ENCODE measurements at regions not wholly inside any gene's neighbourhood (a gene's known extent, or its start where the extent isn't known, plus 50 kb on each side); places are given as distances from the start of the nearest gene placed in this dataset.

DNA sequence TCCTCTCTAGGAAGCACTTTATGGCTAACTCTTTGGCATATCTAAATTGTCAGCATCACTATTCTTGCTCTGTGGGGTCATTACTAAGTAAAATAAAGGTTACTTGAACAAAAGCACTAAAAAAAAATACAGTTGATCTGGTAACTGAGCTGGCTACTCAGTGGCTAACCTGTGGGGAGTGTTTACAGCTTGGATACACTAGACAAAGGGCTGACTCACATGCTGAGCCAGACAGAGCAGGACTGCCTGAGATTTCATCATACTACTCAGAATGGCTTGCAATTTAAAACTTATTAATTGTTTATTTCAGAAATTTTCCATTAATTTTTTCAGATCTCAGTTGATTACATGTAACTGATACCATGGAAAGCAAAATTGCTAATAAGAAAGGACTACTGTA lies 1690.4 kb upstream of the SLC39A10 start:
- H4K20me1 ChIP-seq (ENCODE audit: insufficient read depth, low read length) = no peaks in the 10 kb centered on the region
- no peak for DNase-seq (ENCODE audit: insufficient read length, low spot score, missing footprints)
- no peak overlapping the region for H3K4me3 ChIP-seq (ENCODE audit: insufficient read depth, low read length)
- H3K27ac ChIP-seq (ENCODE audit: low read depth, low read length) = peak overlapping the region; percentile 11
- H3K4me1 ChIP-seq (ENCODE audit: insufficient read depth, low read length) = no peaks in the 10 kb centered on the region
- H2AFZ ChIP-seq (ENCODE audit: low read length) = no peak overlapping the region
- H3K4me2 ChIP-seq (ENCODE audit: insufficient read depth, low read length) = no peak overlapping the region
- no peaks in the 10 kb centered on the region for H3K36me3 ChIP-seq (ENCODE audit: insufficient read depth, low read length)
- TF ChIP-seq, protein P1, sequence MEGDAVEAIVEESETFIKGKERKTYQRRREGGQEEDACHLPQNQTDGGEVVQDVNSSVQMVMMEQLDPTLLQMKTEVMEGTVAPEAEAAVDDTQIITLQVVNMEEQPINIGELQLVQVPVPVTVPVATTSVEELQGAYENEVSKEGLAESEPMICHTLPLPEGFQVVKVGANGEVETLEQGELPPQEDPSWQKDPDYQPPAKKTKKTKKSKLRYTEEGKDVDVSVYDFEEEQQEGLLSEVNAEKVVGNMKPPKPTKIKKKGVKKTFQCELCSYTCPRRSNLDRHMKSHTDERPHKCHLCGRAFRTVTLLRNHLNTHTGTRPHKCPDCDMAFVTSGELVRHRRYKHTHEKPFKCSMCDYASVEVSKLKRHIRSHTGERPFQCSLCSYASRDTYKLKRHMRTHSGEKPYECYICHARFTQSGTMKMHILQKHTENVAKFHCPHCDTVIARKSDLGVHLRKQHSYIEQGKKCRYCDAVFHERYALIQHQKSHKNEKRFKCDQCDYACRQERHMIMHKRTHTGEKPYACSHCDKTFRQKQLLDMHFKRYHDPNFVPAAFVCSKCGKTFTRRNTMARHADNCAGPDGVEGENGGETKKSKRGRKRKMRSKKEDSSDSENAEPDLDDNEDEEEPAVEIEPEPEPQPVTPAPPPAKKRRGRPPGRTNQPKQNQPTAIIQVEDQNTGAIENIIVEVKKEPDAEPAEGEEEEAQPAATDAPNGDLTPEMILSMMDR (IDR thresholded peaks at IDR 0.05; ENCODE audit: extremely low read depth, low read depth, low read length) = no peak
- H3K9me3 ChIP-seq (ENCODE audit: low read depth, low read length) = no peaks in the 10 kb centered on the region
- no peaks in the 10 kb centered on the region for H3K27me3 ChIP-seq (ENCODE audit: insufficient read depth, low read length)
- H3K79me2 ChIP-seq (ENCODE audit: insufficient read depth, low read length) = no peaks in the 10 kb centered on the region

DNA sequence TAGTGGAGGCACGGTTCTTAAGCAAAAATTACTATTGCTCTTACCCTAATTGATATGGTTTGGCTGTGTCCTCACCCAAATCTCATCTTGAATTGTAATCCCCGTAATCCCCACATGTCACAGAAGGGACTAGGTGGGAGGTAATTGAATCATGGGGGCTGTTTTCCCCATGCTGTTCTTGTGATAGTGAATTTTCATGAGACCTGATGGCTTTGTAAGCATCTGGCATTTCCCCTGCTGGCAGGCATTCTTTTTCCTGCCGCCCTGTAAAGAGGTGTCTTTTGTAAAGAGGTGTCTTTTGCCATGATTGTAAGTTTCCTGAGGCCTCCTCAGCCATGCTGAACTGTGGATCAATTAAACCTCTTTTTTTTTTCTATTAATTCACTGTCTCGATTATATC lies 1691.8 kb upstream of the SLC39A10 start:
- H2AFZ ChIP-seq (ENCODE audit: low read length) = no peak overlapping the region
- H3K4me3 ChIP-seq (ENCODE audit: insufficient read depth, low read length) = no peak overlapping the region
- no peaks in the 10 kb centered on the region for H3K9me3 ChIP-seq (ENCODE audit: low read depth, low read length)
- H3K4me1 ChIP-seq (ENCODE audit: insufficient read depth, low read length) = no peaks in the 10 kb centered on the region
- H3K4me2 ChIP-seq (ENCODE audit: insufficient read depth, low read length) = no peak overlapping the region
- H3K36me3 ChIP-seq (ENCODE audit: insufficient read depth, low read length) = no peaks in the 10 kb centered on the region
- no peaks in the 10 kb centered on the region for H3K79me2 ChIP-seq (ENCODE audit: insufficient read depth, low read length)
- H4K20me1 ChIP-seq (ENCODE audit: insufficient read depth, low read length) = no peaks in the 10 kb centered on the region
- DNase-seq (ENCODE audit: insufficient read length, low spot score, missing footprints) = no peak
- TF ChIP-seq, protein P1 (IDR thresholded peaks at IDR 0.05; ENCODE audit: extremely low read depth, low read depth, low read length) = no peak
- H3K27me3 ChIP-seq (ENCODE audit: insufficient read depth, low read length) = no peaks in the 10 kb centered on the region
- no peak overlapping the region for H3K27ac ChIP-seq (ENCODE audit: low read depth, low read length)

DNA sequence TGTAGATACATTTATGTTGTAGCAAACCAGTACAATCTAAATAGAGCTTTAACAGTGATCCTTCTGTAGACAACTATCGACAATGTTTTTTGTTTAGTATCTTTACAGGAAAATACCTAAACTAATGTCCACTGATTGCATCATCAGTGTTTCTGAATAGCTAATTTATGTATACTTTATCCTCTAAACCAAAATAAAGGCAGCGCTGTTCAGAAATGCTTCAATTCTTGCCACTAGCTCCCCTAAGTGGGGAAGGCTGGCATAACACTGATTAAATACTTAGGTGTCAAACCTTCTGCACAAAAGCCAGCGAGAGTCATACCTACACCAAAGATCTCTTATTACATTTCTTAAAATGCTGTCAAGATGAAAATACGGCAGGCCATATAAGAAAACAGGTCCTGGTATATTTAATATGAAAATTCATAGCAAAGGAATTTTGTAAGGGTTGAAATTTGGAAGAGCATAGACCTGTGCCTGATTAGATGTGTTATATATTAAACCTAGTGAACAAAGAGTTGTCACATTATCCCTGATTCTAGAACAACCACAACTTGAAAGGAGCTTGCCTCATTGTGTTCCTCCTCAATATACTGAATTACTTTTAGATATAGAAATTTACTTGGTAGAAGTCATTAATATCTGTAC lies 1693.4 kb upstream of the SLC39A10 start:
- Histone ChIP-seq H2AFZ (ENCODE audit: low read length) (no peak overlapping the region), H3K4me1 (ENCODE audit: insufficient read depth, low read length) (no peaks in the 10 kb centered on the region), H3K36me3 (ENCODE audit: insufficient read depth, low read length) (no peaks in the 10 kb centered on the region), H3K4me3 (ENCODE audit: insufficient read depth, low read length) (no peak overlapping the region), H3K27ac (ENCODE audit: low read depth, low read length) (no peak overlapping the region), H3K9me3 (ENCODE audit: low read depth, low read length) (no peaks in the 10 kb centered on the region), H4K20me1 (ENCODE audit: insufficient read depth, low read length) (no peaks in the 10 kb centered on the region), H3K4me2 (ENCODE audit: insufficient read depth, low read length) (no peak overlapping the region), H3K79me2 (ENCODE audit: insufficient read depth, low read length) (no peaks in the 10 kb centered on the region), H3K27me3 (ENCODE audit: insufficient read depth, low read length) (no peaks in the 10 kb centered on the region)
- TF ChIP-seq, protein P1 (IDR thresholded peaks at IDR 0.05; ENCODE audit: extremely low read depth, low read depth, low read length) = peak; percentile 57
- DNase-seq (ENCODE audit: insufficient read length, low spot score, missing footprints) = peak; percentile 13

DNA sequence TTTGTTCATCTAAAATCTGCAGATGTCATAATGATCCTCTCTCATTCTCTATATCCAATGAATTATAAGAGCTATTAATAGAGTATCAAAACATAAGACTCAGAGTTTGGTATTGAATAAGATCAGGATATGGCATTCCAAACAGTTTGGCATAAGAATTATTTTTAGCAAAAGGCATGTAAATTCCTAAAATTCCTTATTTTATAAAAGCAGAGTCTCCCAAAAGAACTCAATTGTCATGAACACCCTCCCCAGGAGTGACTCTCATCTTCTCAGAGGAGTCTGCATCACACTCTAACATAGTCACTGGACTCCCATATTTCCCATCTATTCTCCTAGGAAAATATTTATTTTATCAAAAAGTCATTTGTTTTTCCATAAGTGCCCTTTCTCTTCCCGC lies 1710.2 kb upstream of the SLC39A10 start:
- Histone ChIP-seq H3K27me3 (ENCODE audit: insufficient read depth, low read length) (no peaks in the 10 kb centered on the region), H3K4me3 (ENCODE audit: insufficient read depth, low read length) (no peak overlapping the region), H4K20me1 (ENCODE audit: insufficient read depth, low read length) (no peaks in the 10 kb centered on the region), H3K36me3 (ENCODE audit: insufficient read depth, low read length) (no peaks in the 10 kb centered on the region), H2AFZ (ENCODE audit: low read length) (no peak overlapping the region), H3K27ac (ENCODE audit: low read depth, low read length) (no peak overlapping the region), H3K4me2 (ENCODE audit: insufficient read depth, low read length) (no peak overlapping the region), H3K4me1 (ENCODE audit: insufficient read depth, low read length) (no peaks in the 10 kb centered on the region), H3K79me2 (ENCODE audit: insufficient read depth, low read length) (no peaks in the 10 kb centered on the region), H3K9me3 (ENCODE audit: low read depth, low read length) (no peaks in the 10 kb centered on the region)
- DNase-seq (ENCODE audit: insufficient read length, low spot score, missing footprints) = no peak
- TF ChIP-seq, protein P1 (IDR thresholded peaks at IDR 0.05; ENCODE audit: extremely low read depth, low read depth, low read length) = no peak

Measured in osteoblast (primary cell).